ENCODE measurements at regions not wholly inside any gene's neighbourhood (a gene's known extent, or its start where the extent isn't known, plus 50 kb on each side); places are given as distances from the start of the nearest gene placed in this dataset.

GRCh38 chr9:29203244-29203930 is 1630.1 kb upstream of the C9orf72 start:
- no peaks in the 10 kb centered on the region for H3K36me3 ChIP-seq (ENCODE audit: control insufficient read depth in 2 of 4, insufficient read depth in 4 of 4, low read length in 3 of 4)
- POLR2A ChIA-PET (ENCODE audit: partially characterized antibody), result no interaction called here
- H3K23ac ChIP-seq (ENCODE audit: insufficient read length), result no peak overlapping the region
- H3K27ac ChIP-seq (ENCODE audit: low read depth, low read length), result no peak overlapping the region
- H3K79me2 ChIP-seq (ENCODE audit: control insufficient read depth in 1 of 2, insufficient read depth in 2 of 2, low read length in 2 of 2), result peaks cover 0 to 43% of the 10 kb centered on the region in 2 experiments; a peak in 2 of 4 replicates
- no peak overlapping the region for H4K5ac ChIP-seq (ENCODE audit: insufficient read length, low read depth, low read length)
- no peak overlapping the region for H3K18ac ChIP-seq (ENCODE audit: extremely low read depth, low read length)
- no peak overlapping the region for H2AK5ac ChIP-seq (ENCODE audit: low read depth, low read length)
- no peak for DNase-seq (ENCODE audit: low read depth in 1 of 2, low spot score in 2 of 2)
- no peaks in the 10 kb centered on the region for H3K23me2 ChIP-seq (ENCODE audit: low read depth, low read length)
- no peak overlapping the region for H4K91ac ChIP-seq (replicated peaks; ENCODE audit: insufficient read length, low read length)
- no peaks in the 10 kb centered on the region for H3K27me3 ChIP-seq (replicated peaks in 1 of 4; ENCODE audit: control insufficient read depth in 3 of 4, extremely low read depth in 1 of 4, insufficient read depth in 3 of 4, low read length in 3 of 4)
- 91% methylated on average over 2 of the region's 2 CpGs; no CpG with 5 or more reads in 1 of the 2 experiments for WGBS, 2 experiments (ENCODE audit: extremely low coverage in 1 of 2, insufficient coverage in 1 of 2, insufficient read length in 1 of 2, insufficient replicate concordance in 2 of 2, low coverage in 1 of 2, low lambda C conversion rate in 2 of 2, missing lambda C conversion rate in 1 of 2)
- H3K4me1 ChIP-seq (replicated peaks in 1 of 4; ENCODE audit: control insufficient read depth in 3 of 4, insufficient read depth in 4 of 4, low read length in 3 of 4), result no peaks in the 10 kb centered on the region
- no peak overlapping the region for H2BK12ac ChIP-seq (ENCODE audit: low read depth, low read length)
- no peak overlapping the region for H3K14ac ChIP-seq (ENCODE audit: insufficient read length)
- H3K4me2 ChIP-seq (ENCODE audit: insufficient read depth in 1 of 2, low read depth in 2 of 2, low read length in 2 of 2), result no peak overlapping the region
- no peak overlapping the region for H2BK20ac ChIP-seq (ENCODE audit: low read length)
- H3K9ac ChIP-seq (replicated peaks in 1 of 4; ENCODE audit: extremely low read depth in 1 of 4, low read depth in 3 of 4, low read length in 3 of 4), result no peak overlapping the region
- no peak for FAIRE-seq
- TF ChIP-seq EP300 (IDR thresholded peaks at IDR 0.05; ENCODE audit: borderline replicate concordance in 1 of 2, low read depth in 2 of 2, low read length in 2 of 2), result no peak
- no peak for TF ChIP-seq CEBPB (IDR thresholded peaks at IDR 0.05; ENCODE audit: low read depth, low read length)
- no peak for TF ChIP-seq KDM1A (IDR thresholded peaks at IDR 0.05; ENCODE audit: borderline replicate concordance, low read length)
- no peaks in the 10 kb centered on the region for H3K79me1 ChIP-seq (ENCODE audit: low read depth, low read length)
- H2BK5ac ChIP-seq (ENCODE audit: low read depth, low read length), result no peak overlapping the region
- H3K56ac ChIP-seq (replicated peaks; ENCODE audit: insufficient read length, low read depth, low read length), result no peak overlapping the region
- no peak overlapping the region for H2BK15ac ChIP-seq (ENCODE audit: low read length)
- no peaks in the 10 kb centered on the region for H3K9me3 ChIP-seq (ENCODE audit: insufficient read depth in 2 of 2, low read depth in 1 of 2, low read length in 1 of 2)
- CTCF ChIA-PET (ENCODE audit: partially characterized antibody), result interaction anchor here (0.5 kb wide), 1 partner anchor 429 kb away, joined by 6 read pairs; no protein-coding TSS in a partner anchor
- no peaks in the 10 kb centered on the region for H4K20me1 ChIP-seq (replicated peaks in 1 of 2; ENCODE audit: control insufficient read depth in 1 of 2, insufficient read depth in 2 of 2, low read length in 2 of 2)
- no peak overlapping the region for H4K8ac ChIP-seq (ENCODE audit: extremely low read depth, insufficient read depth, low read length)
- no peak overlapping the region for H3K4ac ChIP-seq (replicated peaks; ENCODE audit: insufficient read length, low read depth, low read length)
- no peak overlapping the region for H2AFZ ChIP-seq (ENCODE audit: low read length)
- H3K4me3 ChIP-seq (ENCODE audit: extremely low read depth in 1 of 4, insufficient read depth in 2 of 4, low read depth in 3 of 4, low read length in 4 of 4), result no peak overlapping the region
- H2BK120ac ChIP-seq (replicated peaks; ENCODE audit: low read depth, low read length), result no peak overlapping the region
